Upper lobe of left lung (tissue), 4 donors: ENCODE measurements at regions not wholly inside any gene's neighbourhood (a gene's known extent, or its start where the extent isn't known, plus 50 kb on each side); places are given as distances from the start of the nearest gene placed in this dataset.

ENCODE experiments used
- EP300 ChIP-seq, 4 donors: sonication (generic); formaldehyde crosslinking; IDR thresholded peaks; one replicate each; pipeline ENCODE4 v1.5.1; 2017; ENCODE audit warnings: antibody characterized with exemption in 4 of 4, control low read depth in 2 of 4
- POLR2A ChIP-seq, 4 donors: fragments of 450-650 bp; IDR thresholded peaks; one replicate each; pipeline ENCODE4 v1.5.1; 2016 to 2017; ENCODE audit warnings: antibody characterized with exemption in 4 of 4, mild to moderate bottlenecking in 2 of 4
- POLR2AphosphoS5 ChIP-seq, 2 donors: sonication (generic); formaldehyde crosslinking; IDR thresholded peaks; one replicate each; pipeline ENCODE4 v1.5.1; 2017; ENCODE audit warnings: antibody characterized with exemption in 2 of 2
- TF ChIP-seq, protein P1 (sequence below), 6 experiments: fragments of 450-650 bp in 4 of 6; fragments of 200-600 bp in 2 of 6; sonication (generic) in 2 of 6; IDR thresholded peaks; one replicate each; pipeline ENCODE4 v1.5.1; 2016 to 2019; ENCODE audit warnings: antibody characterized with exemption in 6 of 6

- TF ChIP-seq, protein P1, sequence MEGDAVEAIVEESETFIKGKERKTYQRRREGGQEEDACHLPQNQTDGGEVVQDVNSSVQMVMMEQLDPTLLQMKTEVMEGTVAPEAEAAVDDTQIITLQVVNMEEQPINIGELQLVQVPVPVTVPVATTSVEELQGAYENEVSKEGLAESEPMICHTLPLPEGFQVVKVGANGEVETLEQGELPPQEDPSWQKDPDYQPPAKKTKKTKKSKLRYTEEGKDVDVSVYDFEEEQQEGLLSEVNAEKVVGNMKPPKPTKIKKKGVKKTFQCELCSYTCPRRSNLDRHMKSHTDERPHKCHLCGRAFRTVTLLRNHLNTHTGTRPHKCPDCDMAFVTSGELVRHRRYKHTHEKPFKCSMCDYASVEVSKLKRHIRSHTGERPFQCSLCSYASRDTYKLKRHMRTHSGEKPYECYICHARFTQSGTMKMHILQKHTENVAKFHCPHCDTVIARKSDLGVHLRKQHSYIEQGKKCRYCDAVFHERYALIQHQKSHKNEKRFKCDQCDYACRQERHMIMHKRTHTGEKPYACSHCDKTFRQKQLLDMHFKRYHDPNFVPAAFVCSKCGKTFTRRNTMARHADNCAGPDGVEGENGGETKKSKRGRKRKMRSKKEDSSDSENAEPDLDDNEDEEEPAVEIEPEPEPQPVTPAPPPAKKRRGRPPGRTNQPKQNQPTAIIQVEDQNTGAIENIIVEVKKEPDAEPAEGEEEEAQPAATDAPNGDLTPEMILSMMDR (IDR thresholded peaks at IDR 0.05): no peak
- TF ChIP-seq POLR2AphosphoS5 (IDR thresholded peaks at IDR 0.05): no peak
- no peak for TF ChIP-seq POLR2A (IDR thresholded peaks at IDR 0.05)
- TF ChIP-seq EP300 (IDR thresholded peaks at IDR 0.05): no peak
Measured at GRCh38 chr7:159238541-159238940, 93.9 kb upstream of the VIPR2 start.
